ENCODE measurements at regions not wholly inside any gene's neighbourhood (a gene's known extent, or its start where the extent isn't known, plus 50 kb on each side); places are given as distances from the start of the nearest gene placed in this dataset.

DNA sequence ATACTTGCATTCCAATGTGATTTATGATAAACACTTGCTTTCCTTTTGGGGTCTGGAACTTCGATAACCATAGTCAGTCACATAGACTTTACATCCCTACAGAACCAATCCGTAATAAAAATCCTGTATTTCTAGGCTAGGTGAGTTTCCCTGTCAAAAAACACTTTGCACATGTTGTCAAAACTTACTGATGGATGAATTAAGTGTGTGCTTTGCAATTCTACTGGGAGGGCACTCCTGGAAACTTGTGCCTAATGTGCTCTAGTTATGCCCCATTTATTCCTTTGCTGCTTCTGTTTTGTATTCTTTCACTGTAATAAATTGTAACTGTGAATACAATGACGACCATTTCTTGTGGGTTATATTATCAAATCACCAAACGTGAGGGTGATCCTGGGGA is 684.8 kb upstream of the PCDH15 start:
- TF ChIP-seq EZH2 (optimal IDR thresholded peaks at IDR 0.05; ENCODE audit: low read depth, low read length) (no peak), EZH2phosphoT487 (IDR thresholded peaks at IDR 0.05; ENCODE audit: low read length) (no peak)
- TF ChIP-seq, protein P1, sequence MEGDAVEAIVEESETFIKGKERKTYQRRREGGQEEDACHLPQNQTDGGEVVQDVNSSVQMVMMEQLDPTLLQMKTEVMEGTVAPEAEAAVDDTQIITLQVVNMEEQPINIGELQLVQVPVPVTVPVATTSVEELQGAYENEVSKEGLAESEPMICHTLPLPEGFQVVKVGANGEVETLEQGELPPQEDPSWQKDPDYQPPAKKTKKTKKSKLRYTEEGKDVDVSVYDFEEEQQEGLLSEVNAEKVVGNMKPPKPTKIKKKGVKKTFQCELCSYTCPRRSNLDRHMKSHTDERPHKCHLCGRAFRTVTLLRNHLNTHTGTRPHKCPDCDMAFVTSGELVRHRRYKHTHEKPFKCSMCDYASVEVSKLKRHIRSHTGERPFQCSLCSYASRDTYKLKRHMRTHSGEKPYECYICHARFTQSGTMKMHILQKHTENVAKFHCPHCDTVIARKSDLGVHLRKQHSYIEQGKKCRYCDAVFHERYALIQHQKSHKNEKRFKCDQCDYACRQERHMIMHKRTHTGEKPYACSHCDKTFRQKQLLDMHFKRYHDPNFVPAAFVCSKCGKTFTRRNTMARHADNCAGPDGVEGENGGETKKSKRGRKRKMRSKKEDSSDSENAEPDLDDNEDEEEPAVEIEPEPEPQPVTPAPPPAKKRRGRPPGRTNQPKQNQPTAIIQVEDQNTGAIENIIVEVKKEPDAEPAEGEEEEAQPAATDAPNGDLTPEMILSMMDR (IDR thresholded peaks at IDR 0.05; ENCODE audit: low read length): no peak
